C1 segment of cervical spinal cord (tissue), 14 donors: ENCODE measurements at regions not wholly inside any gene's neighbourhood (a gene's known extent, or its start where the extent isn't known, plus 50 kb on each side); places are given as distances from the start of the nearest gene placed in this dataset.
"Not testable (repeated sequence)": the region's sequence is repeated elsewhere in the genome, so short reads cannot be mapped to it uniquely, and the experiment has no call there.

Experiments
- DNase-seq, 14 donors: peaks; one replicate each; lab custom pipeline; 2025; lab: John Stamatoyannopoulos, UW

DNA sequence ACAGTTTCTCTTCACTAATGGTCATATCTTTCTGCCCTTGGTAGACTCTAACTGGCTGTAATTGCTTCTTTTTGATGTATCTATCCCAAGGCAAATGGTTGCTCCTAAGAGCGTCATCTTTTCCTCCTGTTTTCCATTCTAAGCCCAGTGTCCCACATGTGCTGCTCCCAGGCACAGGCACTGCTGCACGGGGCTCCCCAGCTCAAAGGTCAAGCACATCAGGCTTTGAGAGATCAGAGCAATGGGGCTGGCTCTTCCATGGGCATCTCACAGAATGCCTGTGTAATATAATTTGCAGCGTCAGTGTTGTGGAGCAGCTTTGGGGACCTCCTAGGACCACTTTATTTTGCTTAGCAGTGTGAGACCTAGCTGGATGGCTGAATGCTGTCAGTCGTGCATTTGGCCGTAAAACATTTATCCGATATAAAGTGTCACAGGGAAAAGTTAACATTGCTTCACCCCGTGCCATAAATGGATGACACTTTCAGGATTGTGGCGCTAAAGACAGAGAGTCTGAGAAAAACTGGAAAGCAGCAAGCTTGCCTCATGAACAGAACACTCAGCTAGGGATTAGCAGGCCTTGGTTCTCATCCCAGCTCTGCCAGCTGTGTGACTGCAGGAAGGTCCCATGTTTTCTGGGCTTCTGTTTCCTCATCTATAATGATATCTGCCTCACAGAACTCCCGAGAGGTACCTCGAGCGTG lies 277.5 kb upstream of the TBL1XR1 start:
- DNase-seq, result no peak

DNA sequence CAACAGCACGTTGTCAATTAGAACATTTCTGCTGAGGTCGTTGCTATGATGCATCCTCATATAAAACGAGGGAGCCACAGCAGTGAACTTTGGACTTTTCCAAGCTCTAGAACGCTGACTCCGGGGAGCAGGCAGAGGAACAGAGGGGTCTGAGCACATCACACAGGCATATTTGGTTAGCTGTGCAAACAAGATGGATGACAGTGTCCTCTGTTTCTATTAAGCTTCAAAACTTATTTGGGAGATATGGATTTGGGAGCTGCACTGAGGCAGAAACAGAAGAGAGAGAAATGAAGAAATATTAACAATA lies 278.0 kb upstream of the TBL1XR1 start:
- DNase-seq, result no peak

DNA sequence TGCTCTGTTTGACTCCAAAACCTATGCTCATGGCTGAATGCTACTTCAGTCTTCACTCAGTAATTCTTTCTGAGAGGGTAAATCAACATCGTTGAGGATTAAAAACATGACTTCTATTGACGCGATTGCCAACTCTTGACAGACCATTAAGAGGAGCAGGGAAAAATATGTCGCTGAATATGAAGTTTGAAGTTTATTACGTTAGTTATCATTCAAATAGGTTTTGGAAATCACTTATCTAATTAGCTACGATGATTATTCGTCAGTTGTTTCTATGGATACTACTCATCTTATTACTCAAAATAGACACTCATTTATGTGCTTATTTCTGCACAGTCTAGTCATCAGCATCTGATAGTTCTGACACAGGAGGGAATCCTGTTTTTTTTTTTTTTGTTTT lies 279.2 kb upstream of the TBL1XR1 start:
- DNase-seq, result no peak

DNA sequence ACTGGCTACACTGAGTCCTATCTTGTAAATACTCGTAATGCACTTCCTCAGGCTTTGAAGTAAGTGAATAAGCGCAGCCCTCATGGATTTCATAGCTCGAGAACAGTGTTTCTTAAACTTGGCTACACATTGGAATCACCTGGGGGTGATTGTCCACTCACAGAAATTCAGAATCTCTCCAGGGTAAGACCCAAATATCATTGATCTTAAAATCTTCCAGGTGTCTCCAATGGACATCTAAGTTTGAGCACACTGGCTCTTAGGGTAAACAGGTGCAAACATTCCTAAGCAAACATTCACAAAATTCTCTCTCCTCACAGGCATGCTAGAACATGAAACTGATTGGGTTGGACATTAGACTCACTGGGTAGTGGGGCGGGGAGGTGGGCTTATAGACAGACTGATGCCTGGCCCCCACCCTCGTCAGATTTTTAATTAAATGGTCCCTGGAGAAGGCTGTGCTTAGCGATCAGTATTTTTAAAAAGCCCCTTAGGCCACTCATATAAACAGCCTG lies 279.7 kb upstream of the TBL1XR1 start:
- no peak for DNase-seq

DNA sequence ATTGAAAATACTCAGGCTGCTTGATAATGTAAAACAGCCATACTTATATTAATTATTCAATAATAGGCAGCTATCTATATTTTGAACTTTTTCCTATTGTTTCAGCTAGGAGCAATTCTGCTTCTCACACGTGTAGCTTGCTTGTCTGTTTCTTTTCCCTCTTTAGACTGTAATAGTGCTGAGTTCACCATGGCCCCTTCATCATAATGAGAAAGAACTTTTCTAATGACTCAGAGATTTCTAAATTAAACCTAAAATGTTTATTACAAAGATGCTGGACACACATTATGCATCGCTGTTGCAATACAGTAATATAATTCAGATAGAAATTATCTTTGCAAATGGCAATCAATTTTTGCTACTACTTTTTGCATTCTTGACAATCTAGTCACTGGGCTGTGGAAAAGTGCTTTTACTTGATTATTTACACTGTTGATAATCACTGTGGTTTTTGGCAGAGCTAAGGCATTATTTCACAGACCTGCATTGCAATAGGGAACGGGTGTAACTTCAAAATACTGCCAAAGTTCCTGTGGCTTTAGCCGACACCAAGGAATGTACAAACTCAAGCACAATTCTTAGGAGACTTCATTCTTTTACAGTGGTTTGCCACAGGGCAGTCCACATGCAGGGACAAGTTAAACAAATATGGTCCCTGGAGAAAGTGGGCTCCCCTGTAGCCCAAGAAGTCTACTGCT lies 281.0 kb upstream of the TBL1XR1 start:
- DNase-seq, result no peak

DNA sequence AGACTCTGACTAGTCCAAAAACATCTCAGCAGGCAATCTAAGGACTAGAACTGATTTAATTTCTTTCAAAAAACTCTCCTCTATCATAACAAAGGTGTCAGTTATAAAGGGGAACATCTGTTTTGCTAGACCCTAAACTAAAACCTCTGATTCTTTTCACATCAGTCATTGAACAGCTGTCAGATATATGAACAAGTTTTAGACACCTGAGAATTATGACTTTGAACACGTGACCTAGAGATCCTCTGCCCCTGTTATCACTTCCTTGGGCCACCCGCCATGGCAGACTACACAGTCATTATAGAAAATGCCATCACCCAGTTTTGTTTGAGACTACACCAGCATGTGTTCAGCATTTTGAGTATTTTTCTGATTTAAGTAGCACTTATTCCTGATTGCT lies 282.3 kb upstream of the TBL1XR1 start:
- no peak for DNase-seq

DNA sequence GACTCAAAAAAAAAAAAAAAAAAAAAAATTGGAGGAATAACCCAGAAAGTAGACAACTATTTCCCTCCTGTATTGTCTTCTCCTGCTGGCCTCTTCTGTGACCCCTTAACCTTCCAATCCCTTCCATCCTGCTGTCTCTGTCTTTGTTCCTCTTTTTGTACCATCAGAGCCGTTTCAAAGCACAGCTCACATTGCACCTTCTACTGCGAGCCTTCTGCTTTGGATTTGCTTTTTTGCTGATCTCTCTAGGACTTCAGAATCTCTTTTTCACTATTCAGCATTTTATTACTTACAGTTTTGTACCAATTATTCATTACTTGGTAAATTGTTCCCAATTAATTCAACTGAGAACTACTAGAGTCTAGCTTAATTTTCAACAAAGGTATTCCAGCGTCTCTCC lies 284.0 kb upstream of the TBL1XR1 start:
- no peak for DNase-seq

DNA sequence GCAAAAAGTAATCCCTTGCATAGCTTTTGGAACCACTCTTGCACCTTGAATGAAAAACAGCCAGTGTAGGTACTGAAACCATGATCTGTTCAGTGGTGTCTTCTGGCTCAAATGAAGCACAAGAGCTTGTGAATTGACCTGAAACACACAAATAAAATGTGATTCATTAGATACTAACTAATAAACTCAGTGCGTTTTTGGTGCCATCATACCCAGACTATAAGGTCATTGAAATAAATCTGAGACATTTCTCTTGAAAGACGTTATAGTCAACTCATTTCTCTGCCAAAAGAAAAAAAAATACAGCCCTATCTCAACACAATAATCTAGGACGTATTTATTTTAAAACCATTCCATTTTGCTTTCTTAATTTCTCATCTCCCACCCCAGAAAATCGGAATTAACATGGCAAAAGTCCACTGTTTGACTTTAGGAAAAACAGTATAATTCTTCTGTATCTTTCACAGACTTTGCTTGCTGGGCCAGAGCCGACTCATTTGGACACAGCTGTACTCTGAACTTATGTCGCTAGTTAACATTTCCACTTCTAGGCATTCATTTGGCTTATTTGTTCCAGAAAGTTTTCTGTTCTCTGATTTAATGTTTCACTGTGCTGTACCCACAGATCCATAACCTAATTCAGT lies 284.9 kb upstream of the TBL1XR1 start:
- no peak for DNase-seq

DNA sequence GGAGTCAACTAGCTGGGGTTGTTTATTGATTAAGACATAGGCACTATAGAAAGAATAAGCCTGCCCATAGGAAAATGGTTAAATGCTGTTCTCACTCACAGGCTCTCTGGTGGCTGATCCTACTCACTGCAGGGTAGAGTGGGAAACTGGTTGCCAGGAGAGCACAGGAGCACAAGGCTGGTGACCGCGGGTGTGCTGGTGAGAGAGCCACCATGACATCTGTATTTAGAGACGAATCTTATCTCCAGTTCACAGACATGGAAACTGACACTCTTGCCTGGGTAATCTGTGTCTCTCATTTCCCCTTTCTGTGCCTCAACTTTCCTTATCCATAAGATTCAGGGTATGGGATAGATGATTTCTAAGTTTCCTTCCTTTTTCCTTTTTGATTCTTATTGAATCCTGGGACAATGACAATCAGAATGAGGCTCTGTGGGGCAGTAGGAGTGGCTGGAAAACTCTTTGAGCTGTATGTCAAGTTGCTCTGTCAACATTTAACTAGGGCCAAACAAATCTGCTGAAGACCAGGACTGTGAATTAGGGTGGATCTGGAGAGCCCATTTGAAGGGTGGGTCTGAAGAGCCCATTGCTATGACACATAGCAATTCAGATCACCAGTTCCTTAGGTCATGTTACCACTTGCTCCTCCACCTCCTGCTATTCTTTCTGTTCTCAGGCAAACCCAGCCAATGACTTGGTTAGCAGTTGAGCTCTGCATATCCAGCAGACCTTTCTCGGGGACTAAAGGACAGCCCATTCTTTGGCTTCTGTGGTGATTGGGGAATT lies 286.1 kb upstream of the TBL1XR1 start:
- DNase-seq, result no peak

DNA sequence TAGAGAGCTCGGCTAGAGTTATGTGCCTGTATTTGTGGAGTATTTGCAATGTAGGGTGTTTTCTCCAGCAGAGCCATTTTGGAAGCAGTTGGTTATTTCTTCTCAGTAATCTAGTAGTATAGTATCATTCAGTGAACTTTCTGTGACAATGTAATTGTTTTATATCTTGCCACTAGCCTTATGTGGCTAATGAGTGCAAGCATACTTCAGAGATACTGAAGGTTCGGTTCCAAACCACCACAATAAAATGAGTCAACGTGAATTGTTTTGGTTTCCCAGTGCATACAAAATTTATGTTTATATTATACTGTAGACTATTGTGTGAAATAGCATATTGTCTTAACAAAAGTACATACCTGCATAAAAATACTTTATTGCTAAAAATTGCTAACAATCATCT lies 286.9 kb upstream of the TBL1XR1 start:
- DNase-seq, result no peak

DNA sequence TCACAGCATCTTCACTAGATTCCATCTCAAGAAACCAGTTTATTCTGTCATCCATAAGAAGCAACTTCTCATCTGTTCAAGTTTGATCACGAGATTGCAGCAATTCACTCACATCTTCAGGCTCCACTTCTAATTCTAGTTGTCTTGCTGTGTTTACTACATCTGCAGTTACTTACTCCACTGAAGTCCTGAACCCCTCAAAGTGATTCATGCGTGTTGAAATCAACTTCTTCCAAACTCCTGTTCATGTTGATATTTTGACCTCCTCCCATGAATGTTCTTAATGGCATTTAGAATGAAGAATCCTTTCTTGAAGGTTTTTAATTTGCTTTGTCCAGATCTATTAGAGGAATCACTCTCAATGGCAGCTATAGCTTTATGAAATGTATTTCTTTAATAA lies 287.6 kb upstream of the TBL1XR1 start:
- no peak for DNase-seq

DNA sequence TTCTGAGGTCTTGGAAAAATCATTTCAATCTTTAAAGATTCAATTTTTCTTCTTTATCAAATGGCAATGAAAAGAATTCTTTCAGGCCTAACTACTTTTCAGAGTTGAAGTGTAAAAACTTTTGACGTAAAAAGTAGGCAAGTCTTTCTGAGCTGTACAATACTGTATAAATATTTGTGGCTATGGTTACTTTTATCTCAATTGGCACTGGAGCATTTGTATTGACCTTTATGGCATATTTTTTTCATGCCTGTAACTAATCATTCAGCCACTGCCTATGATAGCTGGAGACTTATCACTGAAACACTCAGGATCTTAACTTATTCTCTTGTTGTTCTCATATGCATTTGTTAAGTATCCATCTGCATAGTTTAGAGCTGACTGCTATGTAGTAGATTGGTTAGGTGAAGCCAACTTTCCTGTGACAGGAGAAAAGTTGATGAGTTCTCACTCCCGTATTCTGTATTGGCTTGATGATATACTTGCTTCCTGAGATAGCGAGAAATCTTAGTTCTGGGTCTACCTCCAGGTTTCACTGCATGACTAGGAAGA lies 290.4 kb upstream of the TBL1XR1 start:
- DNase-seq, result no peak

DNA sequence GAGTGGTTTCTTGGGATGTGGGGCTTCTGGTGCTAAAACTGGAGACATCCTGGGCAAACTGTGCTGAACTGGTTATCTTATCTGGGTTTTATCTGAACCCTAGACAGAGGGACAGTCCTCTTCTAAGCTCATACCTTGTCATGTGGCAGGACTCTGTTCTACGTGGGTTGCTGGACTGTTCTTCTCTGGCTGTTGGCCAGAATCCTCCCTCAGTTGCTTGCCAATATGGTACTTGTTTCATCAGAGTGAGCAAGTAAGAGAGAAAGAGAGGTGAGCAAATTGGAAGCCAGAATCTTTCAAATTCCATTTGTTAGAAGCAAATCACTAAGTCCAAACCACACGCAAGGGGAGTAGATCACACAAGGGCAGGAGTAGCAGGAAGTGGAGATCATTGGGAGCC lies 291.5 kb upstream of the TBL1XR1 start:
- DNase-seq, result no peak

DNA sequence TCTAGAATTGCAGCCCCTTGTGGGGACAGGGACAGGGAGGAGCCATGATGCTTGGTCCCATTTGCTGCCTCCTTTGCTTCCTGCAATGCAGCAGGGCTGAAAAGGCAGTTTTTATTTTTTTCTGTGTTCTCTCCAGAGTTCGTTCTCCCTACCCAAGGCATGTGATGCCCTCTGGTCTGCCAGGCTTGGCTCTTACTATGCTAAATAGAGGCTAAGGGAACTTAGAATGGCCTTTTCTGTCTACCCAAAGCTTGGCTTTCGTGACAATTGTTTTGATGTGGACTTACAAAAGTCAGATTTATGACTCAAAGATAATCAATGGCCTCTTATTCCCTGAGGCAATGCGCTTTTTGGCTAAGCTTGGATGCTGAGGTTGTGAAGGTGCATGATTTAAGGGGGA lies 293.3 kb upstream of the TBL1XR1 start:
- peak in 9 of 14 donors; percentile 27 to 72 (median 55) for DNase-seq

DNA sequence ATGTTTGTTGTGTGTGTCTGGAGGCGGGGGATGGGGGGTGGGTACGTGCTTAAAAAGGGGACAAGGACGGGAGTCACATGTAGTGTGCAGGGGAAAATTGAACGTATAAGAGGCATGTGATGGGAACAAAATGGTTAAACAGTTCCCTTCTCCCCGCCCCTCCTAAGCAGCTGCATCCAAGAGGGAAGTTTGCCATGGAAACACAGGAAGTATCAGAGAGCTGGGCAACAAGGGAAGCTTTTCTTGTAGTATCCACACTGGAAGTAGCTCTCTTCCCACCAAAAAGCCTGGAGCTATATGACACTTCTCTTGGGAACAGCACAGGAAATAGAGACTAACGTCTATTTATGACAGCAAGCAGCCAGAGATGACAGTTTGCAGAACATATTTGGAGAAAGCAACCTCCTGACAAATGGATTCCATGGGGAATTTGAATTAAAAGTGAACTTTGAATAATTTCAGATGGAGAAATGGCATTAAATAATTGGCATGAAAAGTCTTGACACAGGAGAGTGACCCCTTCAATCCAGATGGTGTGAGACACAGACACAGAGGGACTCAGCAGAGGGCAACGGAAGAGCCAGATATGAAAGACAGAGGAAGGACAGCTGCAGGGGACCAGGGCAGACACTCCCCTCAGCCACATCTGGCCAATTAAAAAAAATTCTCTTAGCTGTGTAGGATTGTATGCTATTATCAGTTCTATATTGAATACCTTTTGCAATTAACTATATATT lies 294.2 kb upstream of the TBL1XR1 start:
- peak in 10 of 14 donors; percentile 19 to 70 (median 48) for DNase-seq

DNA sequence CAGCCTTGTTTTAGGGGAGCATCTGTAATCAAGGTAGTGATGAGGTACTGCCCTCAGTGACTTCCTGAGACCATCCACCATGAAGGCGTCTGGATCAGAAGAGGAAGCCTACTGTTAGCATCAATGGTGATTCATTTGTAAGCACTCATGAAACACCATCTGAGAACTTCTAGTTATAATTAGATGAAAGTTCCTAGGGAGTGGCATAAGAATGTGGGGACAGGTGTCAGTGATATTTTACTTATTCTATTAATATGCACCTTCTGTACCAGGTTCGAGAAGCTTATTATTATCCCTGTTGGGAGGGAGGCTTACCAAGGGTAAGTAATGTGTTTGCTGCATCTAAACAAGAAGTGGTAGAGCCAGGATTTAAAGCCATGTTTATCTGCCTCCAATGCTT lies 295.8 kb upstream of the TBL1XR1 start:
- no peak for DNase-seq

DNA sequence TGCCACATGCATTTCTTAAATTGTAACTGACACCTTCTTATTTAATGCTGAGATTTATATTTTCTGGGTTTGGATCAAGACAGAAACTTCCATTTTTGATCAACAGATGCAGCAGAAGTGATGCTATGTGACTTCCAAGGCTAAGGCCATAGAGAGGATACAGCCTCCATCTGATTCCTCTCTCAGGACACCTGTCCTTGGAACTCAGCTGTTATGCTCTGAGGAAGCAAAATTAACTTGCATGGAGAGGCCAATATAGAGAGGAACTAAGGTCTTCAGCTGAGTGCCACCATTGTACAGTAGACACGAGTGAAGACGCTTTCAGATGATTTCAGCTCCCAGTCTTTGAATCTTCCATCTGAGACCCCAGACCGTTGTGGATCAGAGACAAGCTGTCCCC lies 296.9 kb upstream of the TBL1XR1 start:
- DNase-seq, result no peak

DNA sequence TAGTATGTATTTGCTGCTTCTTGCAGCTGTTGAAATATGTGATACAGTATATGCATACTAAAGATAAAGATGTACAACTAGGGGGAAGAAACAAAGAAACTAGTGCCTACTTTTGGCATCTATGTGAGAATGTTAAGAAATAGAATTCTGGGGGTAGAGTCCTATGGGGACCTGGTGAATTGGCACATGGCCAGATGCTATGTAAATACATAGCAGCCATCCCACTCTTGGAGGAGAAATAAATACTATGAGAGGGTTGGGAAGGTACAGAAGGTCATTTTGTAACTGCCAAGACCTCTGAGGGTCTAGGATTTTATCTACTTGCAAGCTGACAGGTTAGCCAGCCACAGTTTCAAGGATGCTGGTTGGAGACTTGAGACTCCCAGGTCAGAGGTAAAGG lies 298.3 kb upstream of the TBL1XR1 start:
- no peak for DNase-seq

DNA sequence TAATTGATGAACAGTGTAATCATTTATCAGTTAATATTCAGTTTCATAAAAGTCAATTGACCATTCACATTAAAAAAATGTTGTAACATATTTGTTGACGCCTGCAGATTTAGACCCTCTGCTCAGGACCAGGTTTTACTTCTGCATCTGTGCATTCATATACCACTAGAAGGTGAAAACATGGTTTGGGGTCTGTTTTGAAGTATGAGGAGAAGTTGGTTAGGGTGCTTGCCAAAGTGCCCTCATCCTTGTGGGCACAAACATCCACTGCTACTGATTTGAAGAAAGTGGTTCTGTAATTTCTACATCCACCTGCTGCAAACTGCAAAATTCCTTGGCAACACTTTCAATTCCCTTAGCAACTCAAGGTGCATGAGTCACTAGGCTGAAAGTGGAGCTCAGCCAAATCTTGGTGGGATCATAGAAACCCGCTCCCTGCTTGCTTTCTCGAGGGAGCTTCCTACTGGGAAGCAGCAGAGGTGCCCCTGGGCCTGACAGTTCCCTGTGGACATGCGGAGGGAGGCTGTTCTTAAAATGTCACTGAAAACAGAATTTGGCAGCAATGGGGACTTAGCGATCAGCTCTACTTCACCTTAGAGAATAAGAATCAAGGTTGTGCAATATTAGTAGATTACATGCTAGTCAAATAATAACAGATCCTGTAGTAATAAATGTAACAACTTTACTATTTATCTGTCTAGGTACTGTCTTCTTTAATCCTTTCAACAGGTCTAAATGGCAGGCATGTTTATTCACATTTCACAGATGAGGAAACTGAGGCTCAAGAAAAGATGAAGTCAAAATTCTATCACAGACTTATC lies 301.0 kb upstream of the TBL1XR1 start:
- peak in 1 of 14 donors; percentile 11 for DNase-seq

DNA sequence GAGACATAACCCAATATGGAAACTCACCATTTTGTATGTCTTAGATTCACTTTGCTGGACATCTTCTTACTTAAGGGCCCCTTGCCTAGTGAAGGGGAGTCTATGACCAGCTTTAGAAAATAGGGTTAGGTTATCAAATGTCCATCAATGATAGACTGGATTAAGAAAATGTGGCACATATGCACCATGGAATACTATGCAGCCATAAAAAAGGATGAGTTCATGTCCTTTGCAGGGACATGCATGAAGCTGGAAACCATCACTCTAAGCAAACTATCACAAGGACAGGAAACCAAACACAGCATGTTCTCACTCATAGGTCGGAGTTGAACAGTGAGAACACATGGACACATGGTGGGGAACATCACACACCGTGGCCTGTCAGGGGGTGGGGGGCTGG lies 301.8 kb upstream of the TBL1XR1 start:
- not testable (repeated sequence) for DNase-seq
